D721Med (cell line): ENCODE measurements at regions not wholly inside any gene's neighbourhood (a gene's known extent, or its start where the extent isn't known, plus 50 kb on each side); places are given as distances from the start of the nearest gene placed in this dataset.

Experiments
- DNase-seq: peaks from one replicate; pipeline ENCODE4 v3.0.0; 2011; ENCODE audit warnings: low spot score; ENCODE audit not compliant: insufficient read length
- FAIRE-seq: peaks from 2 replicates; lab custom pipeline; 2011; peaks lifted over from hg19 to GRCh38; lab: Jason Lieb, UNC
- CTCF ChIP-seq: IDR thresholded peaks from 2 replicates; pipeline ENCODE4 v1.5.1; 2012; ENCODE audit warnings: mild to moderate bottlenecking, control low read depth; ENCODE audit not compliant: insufficient read depth; ENCODE audit errors: missing control alignments

DNA sequence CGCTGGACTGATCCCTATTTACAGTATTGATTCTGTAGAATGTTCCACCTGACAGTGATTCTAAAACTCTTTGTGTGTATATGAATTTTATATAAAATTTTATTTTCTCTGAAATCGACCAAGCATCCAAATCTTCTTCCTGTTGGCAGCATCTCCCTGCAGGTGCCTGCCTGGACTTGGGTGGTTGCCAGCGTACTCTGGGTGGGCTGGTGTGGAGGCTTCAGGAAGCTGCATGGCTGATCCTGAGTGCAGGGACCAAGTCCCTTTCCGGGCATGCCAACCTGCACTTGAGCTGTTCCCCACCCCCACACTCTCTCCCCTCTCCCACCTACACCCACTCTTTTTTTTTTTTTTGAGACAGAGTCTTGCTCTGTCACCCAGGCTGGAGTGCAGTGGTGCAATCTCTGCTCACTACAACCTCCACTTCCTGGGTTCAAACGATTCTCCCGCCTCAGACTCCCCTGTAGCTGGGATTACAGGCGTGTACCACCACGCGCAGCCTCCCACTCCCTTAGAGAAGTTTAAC is 53.2 kb upstream of the ALKAL2 start:
- no peak for TF ChIP-seq CTCF
- FAIRE-seq = no peak
- DNase-seq = no peak
